ENCODE measurements at regions not wholly inside any gene's neighbourhood (a gene's known extent, or its start where the extent isn't known, plus 50 kb on each side); places are given as distances from the start of the nearest gene placed in this dataset.

DNA sequence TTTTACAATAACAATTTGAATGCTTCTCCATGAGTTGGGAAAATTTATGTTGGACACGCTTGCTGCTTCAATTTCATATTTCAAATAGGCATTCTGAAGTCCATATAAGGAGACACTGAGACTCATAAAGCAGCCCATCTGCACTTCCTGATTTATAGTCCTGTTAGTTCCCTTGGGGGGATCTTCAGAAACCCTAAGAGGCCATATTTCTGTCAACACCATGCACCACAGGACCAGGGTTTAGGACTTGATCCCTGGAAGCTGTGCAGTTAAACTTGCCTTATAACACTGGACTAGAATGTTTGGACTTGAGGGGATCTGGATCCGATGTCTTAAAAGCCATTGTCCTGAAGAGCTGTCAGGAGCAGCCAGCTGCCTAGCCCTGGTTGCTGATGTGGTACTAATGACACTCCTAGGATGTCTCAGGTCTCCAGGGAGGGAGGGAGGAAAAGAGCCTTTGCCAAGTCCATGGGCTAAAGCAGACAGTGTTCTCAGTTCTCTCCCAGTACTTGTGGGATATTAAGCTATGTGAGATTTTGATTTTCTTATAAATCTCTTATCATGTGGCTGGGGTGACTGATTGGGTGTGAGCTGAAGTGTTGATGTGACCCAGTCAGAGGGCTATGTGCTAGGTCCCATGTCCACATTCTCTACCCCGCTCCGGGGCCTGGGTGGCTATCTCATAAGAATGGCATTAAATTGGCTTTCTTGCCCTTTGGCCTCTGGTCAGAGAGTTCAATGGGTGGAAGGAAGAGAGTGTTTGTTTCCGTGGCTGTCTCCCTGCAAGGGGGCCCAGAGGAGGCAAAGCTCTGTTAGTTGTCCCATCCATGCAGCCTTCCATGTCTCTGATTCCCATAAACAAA is 399.8 kb downstream of the OSTF1 start:
- in situ Hi-C loops (cut with HindIII; ENCODE audit: low pct_unique_long_range_greater_than_20kb, low sequenced_read_pairs) (no loop called here), intact Hi-C loops (cut with micrococcal nuclease; ENCODE audit: unreplicated experiment) (no loop called here)
- Histone ChIP-seq H3K4me3 (ENCODE audit: low read depth in 2 of 2, low read length in 2 of 2) (no peak overlapping the region), H3K9me3 (ENCODE audit: control insufficient read depth, insufficient read depth, low read depth, low read length) (no peaks in the 10 kb centered on the region), H3K36me3 (ENCODE audit: control insufficient read depth, insufficient read depth, low read length) (no peaks in the 10 kb centered on the region), H3K27me3 (ENCODE audit: control insufficient read depth, insufficient read depth, low read length) (no peaks in the 10 kb centered on the region), H3K27ac (ENCODE audit: low read length) (no peak overlapping the region), H3K4me1 (ENCODE audit: control insufficient read depth, insufficient read depth, low read length) (no peaks in the 10 kb centered on the region)
- no TSS peak for BruUV-seq (replicated peaks)
- ChIA-PET CTCF (no interaction called here), POLR2A (no interaction called here)
- no peak for TF ChIP-seq TCF7L2 (IDR thresholded peaks at IDR 0.05; ENCODE audit: low read depth, low read length)
- no peak for TF ChIP-seq SIN3A (IDR thresholded peaks at IDR 0.05; ENCODE audit: borderline replicate concordance, insufficient read depth, low read depth, low read length)
- no peak for TF ChIP-seq POLR2AphosphoS5 (IDR thresholded peaks at IDR 0.05; ENCODE audit: low read depth, low read length)
- TF ChIP-seq, protein P1, sequence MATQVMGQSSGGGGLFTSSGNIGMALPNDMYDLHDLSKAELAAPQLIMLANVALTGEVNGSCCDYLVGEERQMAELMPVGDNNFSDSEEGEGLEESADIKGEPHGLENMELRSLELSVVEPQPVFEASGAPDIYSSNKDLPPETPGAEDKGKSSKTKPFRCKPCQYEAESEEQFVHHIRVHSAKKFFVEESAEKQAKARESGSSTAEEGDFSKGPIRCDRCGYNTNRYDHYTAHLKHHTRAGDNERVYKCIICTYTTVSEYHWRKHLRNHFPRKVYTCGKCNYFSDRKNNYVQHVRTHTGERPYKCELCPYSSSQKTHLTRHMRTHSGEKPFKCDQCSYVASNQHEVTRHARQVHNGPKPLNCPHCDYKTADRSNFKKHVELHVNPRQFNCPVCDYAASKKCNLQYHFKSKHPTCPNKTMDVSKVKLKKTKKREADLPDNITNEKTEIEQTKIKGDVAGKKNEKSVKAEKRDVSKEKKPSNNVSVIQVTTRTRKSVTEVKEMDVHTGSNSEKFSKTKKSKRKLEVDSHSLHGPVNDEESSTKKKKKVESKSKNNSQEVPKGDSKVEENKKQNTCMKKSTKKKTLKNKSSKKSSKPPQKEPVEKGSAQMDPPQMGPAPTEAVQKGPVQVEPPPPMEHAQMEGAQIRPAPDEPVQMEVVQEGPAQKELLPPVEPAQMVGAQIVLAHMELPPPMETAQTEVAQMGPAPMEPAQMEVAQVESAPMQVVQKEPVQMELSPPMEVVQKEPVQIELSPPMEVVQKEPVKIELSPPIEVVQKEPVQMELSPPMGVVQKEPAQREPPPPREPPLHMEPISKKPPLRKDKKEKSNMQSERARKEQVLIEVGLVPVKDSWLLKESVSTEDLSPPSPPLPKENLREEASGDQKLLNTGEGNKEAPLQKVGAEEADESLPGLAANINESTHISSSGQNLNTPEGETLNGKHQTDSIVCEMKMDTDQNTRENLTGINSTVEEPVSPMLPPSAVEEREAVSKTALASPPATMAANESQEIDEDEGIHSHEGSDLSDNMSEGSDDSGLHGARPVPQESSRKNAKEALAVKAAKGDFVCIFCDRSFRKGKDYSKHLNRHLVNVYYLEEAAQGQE (IDR thresholded peaks at IDR 0.05; ENCODE audit: insufficient read depth in 1 of 2, low read depth in 2 of 2, low read length in 1 of 2) = no peak
- TF ChIP-seq, protein P2, sequence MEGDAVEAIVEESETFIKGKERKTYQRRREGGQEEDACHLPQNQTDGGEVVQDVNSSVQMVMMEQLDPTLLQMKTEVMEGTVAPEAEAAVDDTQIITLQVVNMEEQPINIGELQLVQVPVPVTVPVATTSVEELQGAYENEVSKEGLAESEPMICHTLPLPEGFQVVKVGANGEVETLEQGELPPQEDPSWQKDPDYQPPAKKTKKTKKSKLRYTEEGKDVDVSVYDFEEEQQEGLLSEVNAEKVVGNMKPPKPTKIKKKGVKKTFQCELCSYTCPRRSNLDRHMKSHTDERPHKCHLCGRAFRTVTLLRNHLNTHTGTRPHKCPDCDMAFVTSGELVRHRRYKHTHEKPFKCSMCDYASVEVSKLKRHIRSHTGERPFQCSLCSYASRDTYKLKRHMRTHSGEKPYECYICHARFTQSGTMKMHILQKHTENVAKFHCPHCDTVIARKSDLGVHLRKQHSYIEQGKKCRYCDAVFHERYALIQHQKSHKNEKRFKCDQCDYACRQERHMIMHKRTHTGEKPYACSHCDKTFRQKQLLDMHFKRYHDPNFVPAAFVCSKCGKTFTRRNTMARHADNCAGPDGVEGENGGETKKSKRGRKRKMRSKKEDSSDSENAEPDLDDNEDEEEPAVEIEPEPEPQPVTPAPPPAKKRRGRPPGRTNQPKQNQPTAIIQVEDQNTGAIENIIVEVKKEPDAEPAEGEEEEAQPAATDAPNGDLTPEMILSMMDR (IDR thresholded peaks at IDR 0.05) = no peak
- no peak for ATAC-seq
- DNase-seq (ENCODE audit: low read depth, low spot score) = no peak

DNA sequence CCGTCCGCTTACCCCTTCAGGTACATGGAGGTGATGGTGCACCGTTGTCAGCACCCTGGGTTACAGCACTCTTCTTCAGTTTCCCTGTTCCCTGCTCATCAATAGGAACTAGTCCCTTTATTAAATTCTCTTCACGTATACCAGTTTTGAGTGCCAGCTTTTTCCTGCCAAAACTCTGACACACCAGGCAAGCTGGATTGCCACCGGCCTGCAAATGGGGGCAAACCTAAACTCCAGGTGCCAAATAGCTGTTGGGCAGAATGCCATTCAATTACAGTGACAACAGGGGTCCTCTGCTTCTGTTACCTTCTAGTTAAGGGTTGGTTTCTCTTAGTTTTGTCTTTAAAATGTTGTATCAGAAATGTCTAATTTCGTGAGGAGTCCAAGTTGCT is 400.4 kb downstream of the OSTF1 start:
- intact Hi-C loops (cut with micrococcal nuclease; ENCODE audit: unreplicated experiment) = no loop called here
- ATAC-seq = no peak

More for the DNA sequence above, 400.4 kb downstream of the OSTF1 start:
- Histone ChIP-seq H3K27ac (ENCODE audit: low read length) (no peak overlapping the region), H3K9me3 (ENCODE audit: control insufficient read depth, insufficient read depth, low read depth, low read length) (no peaks in the 10 kb centered on the region), H3K4me3 (ENCODE audit: low read depth in 2 of 2, low read length in 2 of 2) (no peak overlapping the region), H3K4me1 (ENCODE audit: control insufficient read depth, insufficient read depth, low read length) (no peaks in the 10 kb centered on the region), H3K27me3 (ENCODE audit: control insufficient read depth, insufficient read depth, low read length) (no peaks in the 10 kb centered on the region), H3K36me3 (ENCODE audit: control insufficient read depth, insufficient read depth, low read length) (no peaks in the 10 kb centered on the region)
- ChIA-PET POLR2A (no interaction called here), CTCF (no interaction called here)
- in situ Hi-C loops (cut with HindIII; ENCODE audit: low pct_unique_long_range_greater_than_20kb, low sequenced_read_pairs) = no loop called here
- no peak for DNase-seq (ENCODE audit: low read depth, low spot score)
- no TSS peak for BruUV-seq (replicated peaks)
- TF ChIP-seq POLR2AphosphoS5 (IDR thresholded peaks at IDR 0.05; ENCODE audit: low read depth, low read length) (no peak), SIN3A (IDR thresholded peaks at IDR 0.05; ENCODE audit: borderline replicate concordance, insufficient read depth, low read depth, low read length) (no peak), TCF7L2 (IDR thresholded peaks at IDR 0.05; ENCODE audit: low read depth, low read length) (no peak)
- TF ChIP-seq, protein P2 (IDR thresholded peaks at IDR 0.05) = no peak
- TF ChIP-seq, protein P1 (IDR thresholded peaks at IDR 0.05; ENCODE audit: insufficient read depth in 1 of 2, low read depth in 2 of 2, low read length in 1 of 2) = no peak
